ENCODE measurements at regions not wholly inside any gene's neighbourhood (a gene's known extent, or its start where the extent isn't known, plus 50 kb on each side); places are given as distances from the start of the nearest gene placed in this dataset.
A peak's percentile ranks its signal among the peaks of the same experiment; 100 is the strongest.

DNA sequence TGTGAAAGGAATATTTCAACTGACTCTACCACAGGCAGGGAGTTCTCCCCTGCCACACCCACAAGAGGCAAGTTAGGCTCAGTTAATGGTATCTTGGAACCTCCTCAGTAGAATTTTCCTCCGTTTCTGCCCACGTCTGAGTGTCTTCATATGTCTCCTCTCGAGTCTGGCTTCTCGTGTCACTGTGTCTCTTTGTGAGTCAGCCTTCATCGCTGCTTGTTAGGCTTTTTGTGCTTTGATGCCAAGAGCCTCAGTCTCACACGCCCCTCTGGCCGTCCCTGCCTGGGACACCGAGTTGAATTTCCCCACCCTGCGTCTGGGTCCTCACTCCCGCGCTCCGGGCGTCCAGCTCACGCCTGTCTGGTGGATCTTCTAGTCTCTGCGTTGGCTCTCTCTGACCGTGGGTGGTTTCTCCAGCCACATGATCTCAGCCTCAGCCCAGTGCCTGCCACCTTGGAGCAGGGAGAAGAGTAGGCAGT is 125.7 kb upstream of the GADD45A start:
- Mint-ChIP-seq H3K36me3 (ENCODE audit: insufficient read depth) (no peaks in the 10 kb centered on the region), H3K27me3 (peaks cover 51 to 63% of the 10 kb centered on the region in 2 donors), H3K27ac (no peak overlapping the region), H3K4me3 (no peak overlapping the region), H3K4me1 (ENCODE audit: low read depth in 2 of 2) (peaks cover 1 to 5% of the 10 kb centered on the region in 2 donors), H3K9me3 (no peaks in the 10 kb centered on the region)
- DNase-seq (no peak), ATAC-seq (replicated peaks) (no peak)

DNA sequence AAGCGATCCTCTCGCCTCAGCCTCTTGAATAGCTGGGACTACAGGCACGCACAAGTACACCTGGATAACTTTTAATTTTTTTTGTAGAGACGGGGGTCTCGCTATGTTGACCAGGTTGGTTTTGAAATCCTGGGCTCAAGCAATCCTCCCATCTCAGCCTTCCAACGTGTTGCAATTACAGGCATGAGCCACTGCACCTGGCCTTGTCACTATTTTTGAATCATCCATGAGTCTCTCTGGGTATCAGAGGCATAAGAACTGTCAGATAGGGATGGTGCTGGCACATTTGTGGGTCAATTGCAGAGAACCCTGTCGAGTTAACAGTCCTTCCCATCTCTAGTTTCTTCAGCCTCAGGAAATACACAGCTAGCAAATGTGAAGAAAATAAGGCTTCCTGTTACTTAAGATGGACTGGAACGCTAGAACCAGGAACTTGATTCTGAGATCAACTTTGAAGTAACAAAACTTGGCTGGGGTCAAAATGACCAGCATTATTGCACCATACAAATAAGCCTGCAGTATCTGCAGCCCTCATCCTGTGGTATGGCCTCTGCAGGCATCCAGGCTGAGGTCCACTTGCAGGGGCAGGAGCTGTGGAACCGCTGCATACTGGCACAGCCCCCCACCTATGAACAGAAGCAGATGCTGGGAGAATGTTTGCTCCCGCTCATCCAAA is 124.3 kb upstream of the GADD45A start:
- H3K27ac Mint-ChIP-seq: no peak overlapping the region
- no peak overlapping the region for H3K4me3 Mint-ChIP-seq
- ATAC-seq (replicated peaks) (no peak), DNase-seq (no peak)
- peaks cover 2 to 5% of the 10 kb centered on the region in 2 donors for H3K4me1 Mint-ChIP-seq (ENCODE audit: low read depth in 2 of 2)
- H3K9me3 Mint-ChIP-seq: no peaks in the 10 kb centered on the region
- H3K27me3 Mint-ChIP-seq: peaks cover 38 to 49% of the 10 kb centered on the region in 2 donors
- no peaks in the 10 kb centered on the region for H3K36me3 Mint-ChIP-seq (ENCODE audit: insufficient read depth)

DNA sequence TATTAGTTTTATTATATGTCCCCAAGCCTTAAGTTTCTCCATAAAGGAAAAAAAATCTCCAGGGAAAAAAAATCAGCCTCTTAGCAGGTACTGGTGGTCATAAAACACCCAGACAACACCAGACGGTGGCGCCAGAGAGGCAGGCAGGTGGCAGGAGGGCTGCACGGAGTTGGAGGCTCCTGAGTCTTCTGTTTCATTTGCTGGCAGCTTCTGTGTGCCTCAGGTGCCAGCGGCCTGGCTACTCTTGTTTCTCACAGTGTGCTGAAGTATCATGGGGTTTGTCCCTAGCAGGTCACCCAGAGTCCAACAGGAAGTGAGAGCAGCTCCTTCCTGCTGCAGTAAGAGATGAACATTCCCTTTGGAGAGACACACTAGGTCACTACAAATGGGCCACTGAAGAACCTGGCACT is 123.3 kb upstream of the GADD45A start:
- Mint-ChIP-seq H3K27ac (no peak overlapping the region), H3K36me3 (ENCODE audit: insufficient read depth) (no peaks in the 10 kb centered on the region), H3K4me1 (ENCODE audit: low read depth in 2 of 2) (peaks cover 2 to 5% of the 10 kb centered on the region in 2 donors), H3K9me3 (no peaks in the 10 kb centered on the region), H3K4me3 (no peak overlapping the region), H3K27me3 (peaks cover 28 to 39% of the 10 kb centered on the region in 2 donors)
- peak; percentile 70 to 79 (median 77) for DNase-seq
- ATAC-seq (replicated peaks): peak; percentile 77

DNA sequence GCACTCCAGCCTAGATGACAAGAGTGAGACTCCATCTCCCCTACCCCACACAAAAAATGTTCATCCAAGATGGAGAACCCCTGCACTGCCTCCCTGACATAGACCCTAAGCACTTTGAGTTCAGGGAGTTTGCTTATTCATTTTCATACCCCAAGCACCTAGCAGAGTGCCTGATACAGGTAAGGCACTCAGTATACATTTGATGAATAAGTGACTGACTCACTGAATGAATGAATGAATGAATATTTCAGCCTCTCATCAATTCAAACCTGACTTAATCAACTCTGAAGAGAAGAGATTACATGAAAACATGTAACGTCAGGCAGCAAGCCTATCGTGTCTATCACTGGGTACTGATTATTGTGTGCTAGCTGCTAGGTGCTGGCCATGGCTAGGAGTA is 121.3 kb upstream of the GADD45A start:
- no peaks in the 10 kb centered on the region for H3K9me3 Mint-ChIP-seq

DNA sequence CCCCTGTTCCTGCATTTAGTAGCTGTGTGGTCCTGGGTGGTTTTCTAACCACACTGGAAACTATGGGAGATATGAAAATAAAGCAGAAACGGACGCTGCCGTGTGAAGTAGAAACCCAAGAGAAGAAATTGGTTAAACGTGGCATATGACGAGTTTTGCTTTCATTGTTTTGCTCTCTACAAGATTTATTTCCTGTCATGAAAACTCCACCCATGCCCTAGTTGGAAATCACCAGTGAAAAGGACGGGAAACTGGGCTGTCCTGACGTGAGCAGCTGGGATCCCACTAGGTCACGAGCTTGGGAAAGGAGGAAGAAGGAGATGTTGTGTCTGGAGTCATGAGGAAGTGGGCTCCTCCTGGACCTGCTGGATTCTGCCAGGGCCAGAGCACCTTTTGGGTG is 120.8 kb upstream of the GADD45A start:
- no peaks in the 10 kb centered on the region for H3K9me3 Mint-ChIP-seq
- H3K27me3 Mint-ChIP-seq: peaks cover 5 to 14% of the 10 kb centered on the region in 2 donors
- peak overlapping the region in 1 of 2 donors; percentile 2 for H3K27ac Mint-ChIP-seq
- no peak for DNase-seq
- no peak overlapping the region for H3K4me3 Mint-ChIP-seq
- no peak for ATAC-seq (replicated peaks)
- no peaks in the 10 kb centered on the region for H3K36me3 Mint-ChIP-seq (ENCODE audit: insufficient read depth)
- peaks cover 2 to 5% of the 10 kb centered on the region in 2 donors for H3K4me1 Mint-ChIP-seq (ENCODE audit: low read depth in 2 of 2)

More for the DNA sequence above, 121.3 kb upstream of the GADD45A start:
- peaks cover 2 to 5% of the 10 kb centered on the region in 2 donors for H3K4me1 Mint-ChIP-seq (ENCODE audit: low read depth in 2 of 2)
- no peaks in the 10 kb centered on the region for H3K36me3 Mint-ChIP-seq (ENCODE audit: insufficient read depth)
- peak overlapping the region in 1 of 2 donors; percentile 2 for H3K27ac Mint-ChIP-seq
- H3K4me3 Mint-ChIP-seq: no peak overlapping the region
- DNase-seq (no peak), ATAC-seq (replicated peaks) (no peak)
- H3K27me3 Mint-ChIP-seq: peaks cover 8 to 19% of the 10 kb centered on the region in 2 donors

DNA sequence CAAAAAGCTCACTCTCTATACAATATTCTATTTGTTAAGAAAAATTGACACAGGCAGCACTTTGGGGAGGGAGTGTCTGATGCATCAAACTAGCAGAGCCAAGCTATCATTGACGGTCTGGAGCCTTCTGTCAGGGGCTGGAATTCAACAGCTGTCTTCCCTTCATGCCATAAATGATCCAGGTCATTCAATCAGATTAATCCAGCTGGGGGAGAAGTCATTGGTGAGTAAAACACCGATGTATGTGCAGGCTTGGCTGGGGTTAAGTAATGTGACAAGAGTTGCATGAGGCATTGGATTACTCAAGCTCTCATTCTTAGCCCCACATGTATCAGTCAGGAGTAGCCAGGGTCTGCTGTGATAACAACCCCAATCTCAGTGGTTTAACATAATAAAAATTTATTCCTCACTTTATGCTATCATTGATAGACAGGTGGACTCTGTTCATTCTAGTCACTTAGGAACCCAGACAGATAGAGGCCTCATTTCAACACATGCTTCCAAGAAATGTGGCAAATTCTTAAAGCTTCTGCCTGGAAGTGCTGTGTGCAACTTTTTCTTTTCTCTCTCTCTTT is 118.1 kb upstream of the GADD45A start:
- ATAC-seq (replicated peaks): no peak
- no peak overlapping the region for H3K4me3 Mint-ChIP-seq
- peaks cover under 1 to 2% of the 10 kb centered on the region in 2 donors for H3K4me1 Mint-ChIP-seq (ENCODE audit: low read depth in 2 of 2)
- H3K27me3 Mint-ChIP-seq: peaks cover 0 to 9% of the 10 kb centered on the region in 2 donors
- H3K27ac Mint-ChIP-seq: no peak overlapping the region
- DNase-seq: no peak
- no peaks in the 10 kb centered on the region for H3K36me3 Mint-ChIP-seq (ENCODE audit: insufficient read depth)
- no peaks in the 10 kb centered on the region for H3K9me3 Mint-ChIP-seq

DNA sequence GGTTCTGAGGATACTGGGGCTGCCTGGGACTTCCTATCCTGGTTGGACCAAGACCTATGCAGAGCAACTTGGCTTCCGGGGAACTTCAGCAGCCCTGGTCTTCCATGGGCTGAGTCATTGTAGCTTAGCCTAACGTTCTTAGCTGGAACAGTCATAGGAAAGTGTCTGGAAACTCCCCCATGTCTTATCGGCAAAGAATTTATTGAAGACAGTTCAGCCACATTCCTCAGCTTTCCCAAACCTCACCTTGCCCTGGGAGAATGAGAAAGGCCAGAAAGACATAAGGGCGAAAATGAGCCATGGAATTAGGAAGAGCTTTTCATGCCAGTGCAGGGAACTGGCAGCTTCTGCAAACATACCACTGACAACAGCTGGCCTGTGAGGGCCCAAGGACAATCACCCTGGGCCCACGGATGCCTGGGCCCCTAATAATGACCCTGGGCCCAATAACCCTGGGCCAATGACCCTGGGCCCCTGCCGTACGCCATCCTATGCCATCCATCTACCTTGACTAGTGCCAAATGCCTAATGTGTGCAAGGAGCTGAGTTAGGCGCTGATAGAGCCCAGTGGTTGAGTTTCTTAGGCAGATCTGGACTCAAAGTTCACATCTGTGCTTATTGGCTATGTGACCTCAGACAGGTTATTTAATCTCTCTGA is 114.4 kb upstream of the GADD45A start:
- H3K27ac Mint-ChIP-seq: peak overlapping the region in 1 of 2 donors; percentile 44
- H3K27me3 Mint-ChIP-seq: peaks cover under 1 to 9% of the 10 kb centered on the region in 2 donors
- ATAC-seq (replicated peaks) (no peak), DNase-seq (no peak)
- H3K4me1 Mint-ChIP-seq (ENCODE audit: low read depth in 2 of 2): no peaks in the 10 kb centered on the region
- H3K4me3 Mint-ChIP-seq: no peak overlapping the region
- H3K9me3 Mint-ChIP-seq: no peaks in the 10 kb centered on the region
- no peaks in the 10 kb centered on the region for H3K36me3 Mint-ChIP-seq (ENCODE audit: insufficient read depth)

DNA sequence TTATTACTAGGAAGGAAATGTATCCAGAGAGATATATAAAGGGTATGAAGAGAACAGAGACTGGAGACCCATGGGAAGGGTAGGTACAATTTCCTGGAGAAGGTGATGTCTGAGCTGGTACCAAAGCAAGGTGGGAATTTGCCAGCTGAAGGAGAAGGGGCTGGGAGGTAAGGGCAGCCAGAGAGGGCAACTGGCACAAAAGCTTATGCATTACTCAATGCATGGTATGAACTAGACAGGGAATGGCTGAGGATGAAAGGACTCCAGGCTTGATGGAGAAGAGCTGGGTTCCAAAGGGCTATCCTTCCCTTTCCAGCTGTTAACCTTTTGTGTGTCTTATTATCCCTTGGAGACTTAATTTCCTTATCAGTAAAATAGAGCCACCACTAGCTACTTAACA is 113.6 kb upstream of the GADD45A start:
- no peak overlapping the region for H3K27ac Mint-ChIP-seq
- H3K36me3 Mint-ChIP-seq (ENCODE audit: insufficient read depth): no peaks in the 10 kb centered on the region
- H3K9me3 Mint-ChIP-seq: no peaks in the 10 kb centered on the region
- no peaks in the 10 kb centered on the region for H3K4me1 Mint-ChIP-seq (ENCODE audit: low read depth in 2 of 2)
- DNase-seq (no peak), ATAC-seq (replicated peaks) (no peak)
- no peak overlapping the region for H3K4me3 Mint-ChIP-seq
- peaks cover 4 to 9% of the 10 kb centered on the region in 2 donors for H3K27me3 Mint-ChIP-seq

DNA sequence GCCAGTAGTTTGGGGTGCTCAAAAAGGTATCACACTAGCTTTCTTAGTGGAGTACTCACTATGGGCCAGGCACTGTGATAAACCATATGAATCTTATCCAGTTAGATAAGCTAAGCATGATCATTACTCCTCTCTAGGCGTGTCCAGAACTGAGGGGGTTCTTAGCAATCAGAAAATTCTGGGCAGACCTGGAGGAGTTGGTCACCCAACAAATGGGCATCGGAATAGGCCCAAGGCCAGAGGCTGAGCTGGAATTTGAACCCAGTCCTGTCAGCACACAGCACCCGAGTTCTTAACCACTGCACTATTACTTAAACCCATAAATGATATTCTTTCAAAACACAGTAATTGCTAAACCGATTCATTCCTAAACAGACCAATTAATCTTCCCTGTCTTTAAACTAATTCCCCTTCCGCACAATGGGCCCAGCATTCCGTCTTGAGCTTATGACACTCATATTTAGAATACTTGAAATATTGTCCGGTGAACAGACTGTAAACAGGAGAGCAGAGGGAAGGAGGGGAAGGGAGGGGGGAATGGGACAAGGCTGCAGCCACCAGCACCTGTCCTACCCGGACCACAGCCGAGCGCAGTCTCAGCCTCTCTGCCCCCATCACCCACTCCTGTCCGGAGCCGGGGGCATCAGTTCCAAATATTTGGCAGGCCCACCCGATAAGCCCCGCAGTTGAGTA is 113.0 kb upstream of the GADD45A start:
- no peaks in the 10 kb centered on the region for H3K4me1 Mint-ChIP-seq (ENCODE audit: low read depth in 2 of 2)
- no peak for DNase-seq
- no peaks in the 10 kb centered on the region for H3K9me3 Mint-ChIP-seq
- H3K27ac Mint-ChIP-seq: no peak overlapping the region
- no peak overlapping the region for H3K4me3 Mint-ChIP-seq
- no peaks in the 10 kb centered on the region for H3K36me3 Mint-ChIP-seq (ENCODE audit: insufficient read depth)
- peaks cover 4 to 9% of the 10 kb centered on the region in 2 donors for H3K27me3 Mint-ChIP-seq
- no peak for ATAC-seq (replicated peaks)

DNA sequence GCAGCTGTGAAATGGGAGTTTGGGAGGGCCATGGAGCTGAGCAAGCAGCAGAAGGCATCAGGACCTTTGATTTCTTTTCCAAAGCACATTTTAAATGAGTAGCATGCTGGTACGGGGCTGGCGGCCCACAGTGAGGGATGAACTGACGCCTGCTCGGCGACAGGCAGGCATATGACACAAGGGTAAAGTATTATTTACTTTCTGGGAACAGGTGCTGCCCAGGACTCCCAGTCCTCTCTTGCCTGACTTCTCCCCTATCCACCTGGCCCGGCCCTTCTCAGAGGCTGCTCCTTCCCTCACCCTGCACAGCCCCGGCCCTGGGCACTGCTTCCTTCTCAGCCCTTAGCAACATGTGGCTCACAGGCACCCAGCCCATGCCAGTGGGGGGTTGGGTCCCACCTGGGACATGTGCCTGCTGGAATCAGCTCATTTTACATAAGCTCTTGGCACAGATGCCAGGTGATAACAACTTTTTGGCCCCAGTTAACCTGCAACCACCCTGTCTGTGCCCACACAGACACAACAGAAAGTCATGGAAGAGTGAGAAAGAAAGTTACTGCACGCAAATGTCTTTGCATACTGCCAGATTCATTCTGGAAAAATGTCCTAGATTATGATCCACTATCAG is 112.3 kb upstream of the GADD45A start:
- Mint-ChIP-seq H3K9me3 (no peaks in the 10 kb centered on the region), H3K4me1 (ENCODE audit: low read depth in 2 of 2) (no peaks in the 10 kb centered on the region), H3K27me3 (peaks cover 4 to 9% of the 10 kb centered on the region in 2 donors), H3K4me3 (no peak overlapping the region), H3K27ac (no peak overlapping the region), H3K36me3 (ENCODE audit: insufficient read depth) (no peaks in the 10 kb centered on the region)
- DNase-seq: no peak
- ATAC-seq (replicated peaks): no peak

DNA sequence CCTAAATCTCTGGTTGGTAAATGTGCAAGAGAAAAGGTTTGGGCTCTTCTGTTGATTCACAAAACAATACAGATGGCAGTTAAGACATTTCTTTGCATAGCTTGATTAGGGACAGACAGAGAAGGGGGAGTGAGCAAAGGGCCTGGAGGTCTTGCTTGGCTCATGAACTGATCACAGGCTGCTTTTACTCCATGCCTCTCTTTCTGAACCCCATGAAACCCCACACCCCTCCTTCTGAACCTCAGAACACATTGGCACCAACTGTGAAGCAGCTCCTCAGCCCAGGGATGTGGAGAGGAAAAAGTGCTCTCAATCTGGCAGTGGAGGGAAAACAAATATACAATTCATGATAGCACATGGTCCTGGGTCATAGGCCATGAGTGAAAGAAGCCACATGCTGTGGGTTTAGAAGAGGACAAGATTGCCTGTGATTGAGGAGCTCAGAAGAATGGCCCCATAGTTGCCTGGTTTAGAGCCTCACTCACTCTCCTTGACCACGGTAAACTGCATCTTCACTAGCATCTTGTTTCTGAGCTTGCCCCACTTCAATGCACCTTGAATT is 111.6 kb upstream of the GADD45A start:
- DNase-seq: no peak
- Mint-ChIP-seq H3K36me3 (ENCODE audit: insufficient read depth) (no peaks in the 10 kb centered on the region), H3K4me1 (ENCODE audit: low read depth in 2 of 2) (no peaks in the 10 kb centered on the region), H3K4me3 (no peak overlapping the region), H3K27ac (no peak overlapping the region), H3K27me3 (peaks cover 4 to 9% of the 10 kb centered on the region in 2 donors), H3K9me3 (no peaks in the 10 kb centered on the region)
- no peak for ATAC-seq (replicated peaks)

DNA sequence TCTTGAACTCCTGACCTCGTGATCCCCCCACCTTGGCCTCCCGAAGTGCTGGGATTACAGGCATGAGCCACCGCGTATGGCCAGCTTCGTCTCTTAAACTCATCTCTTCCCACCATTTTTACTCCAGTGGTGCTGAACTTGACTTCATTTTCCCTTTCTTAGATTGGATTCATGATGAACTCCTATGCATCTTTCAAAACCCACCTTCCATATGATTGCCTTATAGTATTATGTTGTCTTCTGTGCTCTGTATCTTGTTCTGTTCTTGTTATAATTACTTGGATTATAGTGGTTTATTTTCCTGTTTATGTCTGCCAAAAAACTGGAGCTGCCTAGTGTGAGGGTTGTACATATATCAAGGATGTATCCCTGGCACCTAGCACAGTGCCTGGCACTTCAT is 110.8 kb upstream of the GADD45A start:
- no peak overlapping the region for H3K4me3 Mint-ChIP-seq
- ATAC-seq (replicated peaks): no peak
- H3K36me3 Mint-ChIP-seq (ENCODE audit: insufficient read depth): no peaks in the 10 kb centered on the region
- DNase-seq: no peak
- no peaks in the 10 kb centered on the region for H3K9me3 Mint-ChIP-seq
- H3K27me3 Mint-ChIP-seq: peaks cover 4 to 9% of the 10 kb centered on the region in 2 donors
- no peaks in the 10 kb centered on the region for H3K4me1 Mint-ChIP-seq (ENCODE audit: low read depth in 2 of 2)
- H3K27ac Mint-ChIP-seq: no peak overlapping the region

DNA sequence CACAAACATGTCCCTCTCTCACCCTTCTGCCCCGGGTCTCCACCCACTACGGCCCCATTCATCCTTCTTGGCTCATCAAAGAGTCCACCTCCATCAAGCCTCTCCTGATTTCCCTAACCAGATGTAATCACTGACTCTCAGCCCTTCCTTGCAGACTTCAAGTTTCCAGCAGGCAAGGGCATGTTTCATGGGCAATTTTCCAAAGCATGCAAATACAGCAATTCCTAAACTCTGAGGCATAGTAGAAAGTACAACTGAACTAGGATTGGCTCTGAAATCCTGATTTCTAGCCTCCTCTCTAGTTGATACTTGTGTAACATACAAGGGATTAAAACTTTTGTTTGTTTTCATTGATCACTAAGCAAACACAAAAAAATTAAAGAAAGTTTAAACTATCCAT is 109.1 kb upstream of the GADD45A start:
- no peak overlapping the region for H3K4me3 Mint-ChIP-seq
- no peak overlapping the region for H3K27ac Mint-ChIP-seq
- ATAC-seq (replicated peaks) (no peak), DNase-seq (no peak)
- peaks cover 0 to 4% of the 10 kb centered on the region in 2 donors for H3K27me3 Mint-ChIP-seq
- no peaks in the 10 kb centered on the region for H3K4me1 Mint-ChIP-seq (ENCODE audit: low read depth in 2 of 2)
- H3K9me3 Mint-ChIP-seq: no peaks in the 10 kb centered on the region
- H3K36me3 Mint-ChIP-seq (ENCODE audit: insufficient read depth): no peaks in the 10 kb centered on the region

Measured in effector memory CD8-positive, alpha-beta T cell (primary cell).